IPS-18a (cell line): ENCODE measurements at regions not wholly inside any gene's neighbourhood (a gene's known extent, or its start where the extent isn't known, plus 50 kb on each side); places are given as distances from the start of the nearest gene placed in this dataset.

Source experiments
- H3K27ac ChIP-seq: one replicate; pipeline ENCODE4 v1.5.1; 2013; ENCODE audit warnings: low read length
- H3K27me3 ChIP-seq: one replicate; pipeline ENCODE4 v1.6.1; 2013; ENCODE audit warnings: mild to moderate bottlenecking, low read length; ENCODE audit not compliant: control insufficient read depth, insufficient read depth
- H3K36me3 ChIP-seq: one replicate; pipeline ENCODE4 v1.6.1; 2013; ENCODE audit warnings: low read depth, low read length; ENCODE audit not compliant: control insufficient read depth
- H3K4me1 ChIP-seq: one replicate; pipeline ENCODE4 v1.6.1; 2013; ENCODE audit warnings: low read depth, low read length; ENCODE audit not compliant: control insufficient read depth
- H3K4me3 ChIP-seq: one replicate; pipeline ENCODE4 v1.5.1; 2013; ENCODE audit warnings: low read length
- H3K9ac ChIP-seq: one replicate; pipeline ENCODE4 v1.6.1; 2013; ENCODE audit warnings: mild to moderate bottlenecking, low read length, moderate library complexity
- H3K9me3 ChIP-seq: one replicate; pipeline ENCODE4 v1.6.1; 2013; ENCODE audit warnings: low read depth, low read length; ENCODE audit not compliant: control insufficient read depth

DNA sequence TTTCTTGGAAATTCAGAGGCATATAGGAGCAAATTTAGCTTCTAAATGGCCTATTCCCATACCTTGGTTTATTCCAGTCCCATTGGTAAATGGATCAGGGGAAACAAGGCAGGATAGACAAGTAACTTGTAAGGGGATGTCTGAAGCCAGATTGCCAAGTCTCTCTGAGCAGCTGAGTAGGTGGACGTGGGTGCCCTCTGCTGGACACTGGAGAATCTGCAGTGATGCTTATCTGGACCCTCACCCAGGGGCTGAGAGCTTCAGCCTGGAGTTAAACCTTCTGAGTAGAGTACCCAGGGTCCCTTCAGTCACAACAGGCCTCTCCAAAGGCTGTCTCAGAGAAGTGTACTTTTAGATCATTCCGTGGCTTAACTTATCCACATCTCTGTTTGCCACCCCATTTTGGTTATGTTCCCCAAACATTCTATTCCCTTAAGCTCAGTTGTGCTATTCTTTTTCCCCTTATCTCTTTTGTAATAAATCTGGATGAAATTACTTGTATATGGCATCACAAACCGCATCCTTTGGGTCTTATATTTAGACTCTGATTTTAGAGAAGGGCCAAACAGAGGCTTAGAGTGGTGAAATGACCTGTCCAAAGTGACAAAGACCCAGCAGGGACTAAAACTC lies 218.3 kb upstream of the GLRA1 start:
- no peak overlapping the region for H3K9ac ChIP-seq
- H3K36me3 ChIP-seq: no peaks in the 10 kb centered on the region
- H3K4me3 ChIP-seq: no peak overlapping the region
- no peaks in the 10 kb centered on the region for H3K9me3 ChIP-seq
- no peak overlapping the region for H3K27ac ChIP-seq
- H3K27me3 ChIP-seq: no peaks in the 10 kb centered on the region
- H3K4me1 ChIP-seq: no peaks in the 10 kb centered on the region

DNA sequence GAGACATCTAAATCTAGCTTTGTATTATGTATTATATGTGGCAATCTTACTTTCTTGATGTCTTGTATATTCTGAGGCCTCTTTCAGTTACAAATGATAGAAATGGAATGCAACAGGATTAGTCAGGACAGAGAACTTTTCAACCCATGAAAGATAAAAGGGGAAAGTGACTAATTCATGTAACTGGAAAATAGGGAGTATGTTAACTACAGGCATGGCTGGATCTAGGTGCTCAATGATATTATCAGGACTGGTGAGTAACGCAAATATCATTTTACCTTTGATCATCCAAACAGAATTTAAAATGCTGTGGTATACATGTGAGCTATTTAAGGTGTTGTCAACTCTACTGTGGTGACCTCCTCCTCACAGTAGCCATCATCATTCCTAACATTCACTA lies 215.7 kb upstream of the GLRA1 start:
- no peaks in the 10 kb centered on the region for H3K4me1 ChIP-seq
- H3K36me3 ChIP-seq: no peaks in the 10 kb centered on the region
- no peak overlapping the region for H3K9ac ChIP-seq
- no peak overlapping the region for H3K4me3 ChIP-seq
- H3K27me3 ChIP-seq: no peaks in the 10 kb centered on the region
- H3K27ac ChIP-seq: no peak overlapping the region
- no peaks in the 10 kb centered on the region for H3K9me3 ChIP-seq

DNA sequence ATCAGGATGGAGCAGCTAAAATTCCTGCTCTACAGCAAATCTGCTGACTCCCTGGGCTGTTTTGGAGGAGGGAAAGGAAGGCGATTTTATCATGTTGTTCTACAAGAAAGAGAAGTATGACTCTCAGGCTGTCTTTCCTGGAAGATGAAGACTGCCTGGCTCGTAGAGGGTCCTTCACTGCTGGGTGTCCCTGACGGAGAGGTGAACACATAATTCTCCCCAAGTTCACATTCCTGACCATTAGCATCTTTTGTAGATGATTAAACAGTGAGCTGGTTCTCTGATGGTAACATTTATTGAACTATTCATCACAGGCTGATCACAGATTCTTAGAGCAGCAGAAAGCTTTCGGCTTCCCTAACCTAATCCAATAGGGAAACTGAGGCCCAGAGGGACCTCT lies 212.4 kb upstream of the GLRA1 start:
- Histone ChIP-seq H3K27ac (no peak overlapping the region), H3K27me3 (no peaks in the 10 kb centered on the region), H3K4me3 (no peak overlapping the region)

DNA sequence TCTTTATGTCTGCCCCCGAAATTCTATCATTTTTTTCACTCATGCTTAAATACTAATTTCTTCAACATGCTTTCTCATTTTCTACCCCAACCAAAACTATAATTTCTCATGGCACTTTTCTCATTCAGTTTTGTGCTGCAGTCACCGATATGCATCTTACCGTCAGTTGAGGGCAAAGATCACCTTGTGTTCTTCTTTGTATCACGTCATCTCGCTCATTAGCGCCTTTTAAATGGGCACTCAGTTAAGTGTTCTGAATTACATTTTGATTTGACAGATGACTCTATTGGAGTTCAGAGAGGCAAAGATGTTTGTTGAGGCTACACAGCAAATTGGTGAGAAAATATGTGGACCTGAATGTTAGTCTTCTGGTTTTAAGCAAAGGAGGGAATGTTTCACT lies 211.7 kb upstream of the GLRA1 start:
- Histone ChIP-seq H3K36me3 (no peaks in the 10 kb centered on the region), H3K27me3 (no peaks in the 10 kb centered on the region), H3K9me3 (no peaks in the 10 kb centered on the region), H3K4me3 (no peak overlapping the region), H3K9ac (no peak overlapping the region), H3K4me1 (no peaks in the 10 kb centered on the region), H3K27ac (no peak overlapping the region)

More for the DNA sequence above, 212.4 kb upstream of the GLRA1 start:
- Histone ChIP-seq H3K9ac (no peak overlapping the region), H3K4me1 (no peaks in the 10 kb centered on the region), H3K9me3 (no peaks in the 10 kb centered on the region), H3K36me3 (no peaks in the 10 kb centered on the region)

DNA sequence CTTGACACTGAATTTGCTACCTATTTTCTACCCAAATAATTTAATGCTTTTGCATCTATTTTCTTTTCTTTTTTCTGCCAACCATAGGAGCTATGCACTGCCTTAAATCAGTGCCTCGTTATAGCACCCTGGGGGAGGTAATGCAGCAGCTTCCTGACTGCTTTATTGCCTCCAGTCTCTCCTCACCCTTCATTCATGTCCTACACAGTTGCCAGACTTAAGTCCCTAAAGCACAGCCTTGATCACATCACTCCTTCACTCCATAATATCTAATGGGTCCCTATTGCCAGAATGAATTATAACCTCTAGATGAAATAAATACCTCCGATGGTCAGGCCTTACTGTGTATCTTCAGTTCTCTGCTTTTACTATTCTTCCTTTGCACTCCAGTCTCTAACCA lies 211.2 kb upstream of the GLRA1 start:
- Histone ChIP-seq H3K4me3 (no peak overlapping the region), H3K36me3 (no peaks in the 10 kb centered on the region), H3K4me1 (no peaks in the 10 kb centered on the region), H3K27me3 (no peaks in the 10 kb centered on the region), H3K27ac (no peak overlapping the region), H3K9ac (no peak overlapping the region), H3K9me3 (no peaks in the 10 kb centered on the region)

DNA sequence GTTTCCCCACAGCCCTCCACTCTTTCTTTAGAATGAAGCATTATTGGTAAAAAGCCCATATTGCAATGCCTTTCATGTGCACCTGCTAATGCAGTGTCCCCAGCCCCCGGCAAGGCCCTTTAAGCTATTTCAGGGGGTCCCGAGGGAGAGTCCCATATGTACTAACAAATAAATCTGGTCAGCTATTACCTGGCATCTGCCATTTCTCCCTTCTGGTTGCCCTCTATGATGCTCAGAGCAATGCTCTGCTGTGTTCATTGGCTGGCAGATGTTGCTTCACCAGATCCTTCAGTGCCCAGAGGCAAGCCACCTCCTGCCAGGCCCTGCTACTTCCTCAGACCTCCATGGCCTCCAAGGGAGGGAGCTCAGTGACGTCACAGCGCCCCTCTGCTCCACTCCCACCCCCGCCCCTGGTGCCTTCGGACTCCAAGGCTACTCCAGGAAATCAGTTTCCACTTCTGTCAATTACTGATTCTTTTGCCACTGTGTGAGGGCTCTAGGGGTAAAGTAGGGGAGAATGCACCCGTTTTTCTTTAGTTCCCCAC lies 201.1 kb upstream of the GLRA1 start:
- Histone ChIP-seq H3K36me3 (no peaks in the 10 kb centered on the region), H3K4me3 (no peak overlapping the region), H3K27me3 (no peaks in the 10 kb centered on the region), H3K9ac (no peak overlapping the region), H3K4me1 (peaks cover 10% of the 10 kb centered on the region), H3K9me3 (no peaks in the 10 kb centered on the region), H3K27ac (no peak overlapping the region)

DNA sequence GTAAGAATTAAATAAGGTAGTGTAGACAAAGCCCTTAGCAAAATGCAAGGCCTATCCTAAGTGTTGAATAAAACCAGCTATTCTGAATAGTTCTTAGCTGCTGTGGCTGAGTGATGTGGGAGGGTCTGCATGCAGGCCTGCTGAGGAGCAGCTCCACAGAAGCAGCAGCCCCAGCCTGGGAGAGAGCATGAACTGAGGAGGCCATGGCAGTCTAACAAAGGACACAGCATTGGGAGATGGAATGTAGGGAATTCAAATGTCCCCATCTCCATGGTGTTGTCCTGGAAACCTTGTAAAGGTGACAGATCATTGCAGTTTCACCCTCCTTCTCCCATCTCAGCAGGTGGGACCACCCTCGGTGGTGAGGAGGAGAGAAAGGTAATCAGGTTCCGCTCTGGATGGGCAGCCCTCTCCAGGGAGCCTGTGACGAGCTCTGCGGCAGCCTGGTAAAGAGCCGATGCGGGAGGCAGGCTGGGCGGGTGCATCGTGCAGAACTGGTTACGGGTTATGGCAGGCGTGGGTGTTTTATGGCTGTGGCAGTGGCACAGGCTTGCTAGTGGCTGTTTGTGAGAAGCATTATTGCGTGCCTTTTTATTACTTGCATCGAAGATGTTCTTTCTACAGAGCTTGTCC lies 199.9 kb upstream of the GLRA1 start:
- Histone ChIP-seq H3K36me3 (no peaks in the 10 kb centered on the region), H3K27ac (no peak overlapping the region), H3K4me1 (peaks cover 10% of the 10 kb centered on the region), H3K9me3 (no peaks in the 10 kb centered on the region), H3K4me3 (no peak overlapping the region), H3K9ac (no peak overlapping the region), H3K27me3 (no peaks in the 10 kb centered on the region)

DNA sequence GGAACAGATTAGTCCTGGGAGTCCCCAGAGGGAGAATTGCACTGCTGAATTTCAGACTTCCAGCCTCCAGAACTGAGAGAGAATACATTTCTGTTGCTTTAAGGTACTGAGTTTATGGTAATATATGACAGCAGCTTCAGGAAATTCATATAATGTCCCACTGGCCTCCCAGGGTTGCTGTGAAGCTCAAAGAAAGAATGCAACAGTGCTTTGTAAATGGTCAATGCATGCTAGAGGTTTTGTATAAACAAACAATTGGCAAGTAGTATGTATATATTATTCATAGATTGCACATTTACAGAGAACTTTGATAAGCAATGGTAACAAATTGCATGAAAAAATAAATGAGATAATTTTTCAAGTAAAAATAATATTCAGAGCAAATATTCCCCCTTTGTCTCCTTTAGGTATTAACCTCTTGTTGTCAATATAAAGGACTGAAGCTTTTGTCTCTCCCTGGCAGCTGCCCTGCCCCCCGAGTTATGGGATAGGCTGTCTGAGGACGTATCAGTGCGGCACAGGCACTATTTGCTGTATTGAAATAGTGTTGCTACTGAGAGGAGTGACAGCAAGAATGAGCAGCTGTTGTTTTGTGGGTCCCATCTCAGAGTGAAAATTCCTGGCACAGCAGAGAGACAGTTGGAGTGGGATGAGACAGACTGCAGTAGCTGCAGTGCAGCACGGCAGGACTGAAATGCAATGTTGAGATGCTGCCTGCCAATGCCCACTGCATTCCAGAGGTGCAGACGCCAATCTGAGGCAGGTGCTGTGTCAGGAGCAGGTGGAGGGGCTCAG lies 194.2 kb upstream of the GLRA1 start:
- Histone ChIP-seq H3K4me1 (peaks cover 4% of the 10 kb centered on the region), H3K4me3 (no peak overlapping the region), H3K9me3 (no peaks in the 10 kb centered on the region), H3K27ac (no peak overlapping the region), H3K9ac (no peak overlapping the region), H3K27me3 (no peaks in the 10 kb centered on the region), H3K36me3 (no peaks in the 10 kb centered on the region)

DNA sequence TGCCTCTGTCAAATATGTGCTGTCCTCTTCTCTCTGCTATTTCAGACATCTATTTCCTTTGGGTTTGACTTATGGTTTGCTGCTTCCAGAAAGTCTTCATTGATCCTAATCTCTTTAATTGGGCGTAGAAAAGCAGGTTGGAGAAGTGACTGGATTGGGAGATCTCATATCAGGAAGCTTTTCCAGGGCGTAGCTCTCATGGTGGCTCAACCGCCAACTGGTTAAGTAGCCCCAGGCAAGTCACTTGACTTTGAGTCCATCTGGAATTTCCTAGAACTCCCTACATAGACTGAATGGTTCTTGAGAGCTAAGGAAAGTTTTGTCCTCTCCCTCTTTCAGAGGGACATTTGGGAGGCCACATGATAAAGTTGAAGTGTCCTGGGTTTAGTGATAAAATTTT lies 192.3 kb upstream of the GLRA1 start:
- Histone ChIP-seq H3K27me3 (no peaks in the 10 kb centered on the region), H3K27ac (no peak overlapping the region), H3K36me3 (no peaks in the 10 kb centered on the region), H3K9me3 (no peaks in the 10 kb centered on the region), H3K4me3 (no peak overlapping the region), H3K9ac (no peak overlapping the region), H3K4me1 (no peaks in the 10 kb centered on the region)

DNA sequence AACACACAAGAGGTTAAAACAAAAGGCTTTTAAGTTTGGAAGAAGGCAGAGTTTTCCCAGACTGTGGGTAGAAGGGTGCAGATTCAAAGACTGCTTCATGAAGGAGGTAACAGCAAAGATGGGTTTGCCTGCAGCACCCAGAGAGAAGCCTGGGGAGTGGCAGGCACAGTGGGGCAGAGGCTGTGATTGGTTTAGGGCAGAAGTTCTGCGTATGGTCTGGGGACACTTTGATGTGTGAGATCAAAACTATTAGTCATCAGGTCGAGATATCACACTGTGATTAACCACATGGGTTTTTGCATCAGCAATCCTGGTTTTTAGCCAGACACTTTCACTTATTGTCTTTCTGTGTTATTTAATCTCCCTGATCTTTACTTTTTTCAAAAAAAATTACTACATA lies 188.8 kb upstream of the GLRA1 start:
- no peaks in the 10 kb centered on the region for H3K9me3 ChIP-seq
- no peaks in the 10 kb centered on the region for H3K36me3 ChIP-seq
- H3K9ac ChIP-seq: no peak overlapping the region
- H3K27ac ChIP-seq: no peak overlapping the region
- no peaks in the 10 kb centered on the region for H3K4me1 ChIP-seq
- H3K27me3 ChIP-seq: no peaks in the 10 kb centered on the region
- no peak overlapping the region for H3K4me3 ChIP-seq

DNA sequence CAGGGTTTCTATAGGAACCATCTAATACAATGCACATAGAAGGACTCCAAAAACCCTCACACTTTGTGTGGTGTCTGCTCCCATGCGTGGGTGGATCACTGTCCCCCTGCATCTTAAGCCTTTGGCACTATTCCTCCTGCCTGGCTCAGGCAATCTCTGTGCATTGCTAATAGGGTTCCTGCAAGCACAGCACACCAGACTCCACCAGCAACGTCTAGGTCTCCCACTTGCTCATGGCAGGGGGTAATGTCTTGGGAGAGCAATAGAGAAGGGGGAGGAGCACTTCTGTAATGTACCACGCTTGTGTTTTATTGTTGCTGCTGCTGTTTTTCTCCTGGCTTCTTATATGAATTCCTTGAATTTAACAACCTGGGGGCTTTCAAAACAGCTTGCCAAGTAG lies 182.6 kb upstream of the GLRA1 start:
- Histone ChIP-seq H3K36me3 (no peaks in the 10 kb centered on the region), H3K4me3 (no peak overlapping the region), H3K27me3 (no peaks in the 10 kb centered on the region)

More for the DNA sequence above, 182.6 kb upstream of the GLRA1 start:
- Histone ChIP-seq H3K9me3 (no peaks in the 10 kb centered on the region), H3K27ac (no peak overlapping the region), H3K9ac (no peak overlapping the region), H3K4me1 (peaks cover 7% of the 10 kb centered on the region)
